ENCODE measurements at regions not wholly inside any gene's neighbourhood (a gene's known extent, or its start where the extent isn't known, plus 50 kb on each side); places are given as distances from the start of the nearest gene placed in this dataset.
A peak's percentile ranks its signal among the peaks of the same experiment; 100 is the strongest.

- no peaks in the 10 kb centered on the region for H3K36me3 ChIP-seq (ENCODE audit: control insufficient read depth in 2 of 2, extremely low read depth in 1 of 2, insufficient read depth in 2 of 2, low read length in 2 of 2)
- H3K79me2 ChIP-seq (ENCODE audit: control insufficient read depth, insufficient read depth, low read length) = no peaks in the 10 kb centered on the region
- peaks cover 0 to 4% of the 10 kb centered on the region in 2 experiments for H3K27me3 ChIP-seq (ENCODE audit: control insufficient read depth in 2 of 2, insufficient read depth in 2 of 2, low read length in 2 of 2)
- dilution Hi-C loops (cut with MboI; ENCODE audit: extremely low pct_ligation_motif_present, low sequenced_read_pairs) = no loop called here
- POLR2A ChIA-PET = interaction anchor here (0.8 to 1.4 kb wide), 3 partner anchors 21 to 104 kb away, joined by 3 to 8 read pairs (median 4); partner anchors contain the start of genes MRPS6 and SLC5A3
- FAIRE-seq (peak; percentile 94), DNase-seq (ENCODE audit: low read depth, low spot score) (no peak)
- H3K9me3 ChIP-seq (replicated peaks; ENCODE audit: control insufficient read depth, insufficient read depth, low read length) = no peaks in the 10 kb centered on the region
- no TSS peak for BruUV-seq (replicated peaks)
- H3K27ac ChIP-seq (ENCODE audit: insufficient read depth, low read depth, low read length) = peak overlapping the region; percentile 84
- H3K4me3 ChIP-seq (replicated peaks in 1 of 3; ENCODE audit: insufficient read depth in 1 of 3, low read depth in 1 of 3, low read length in 3 of 3) = peak overlapping the region in 1 of 3 experiments; percentile 16
- peak overlapping the region; percentile 65 for H3K4me2 ChIP-seq (ENCODE audit: insufficient read depth, low read length)
- no peaks in the 10 kb centered on the region for H3K9me1 ChIP-seq (replicated peaks; ENCODE audit: control insufficient read depth, extremely low read depth, insufficient read depth, low read length)
- intact Hi-C loops (cut with micrococcal nuclease) = loop anchor here (1.0 to 5.0 kb wide), 3 partner anchors 21 to 202 kb away; partner anchors contain the start of genes MRPS6 and SLC5A3
- H2AFZ ChIP-seq (ENCODE audit: low read depth, low read length) = no peak overlapping the region
- peaks cover 36% of the 10 kb centered on the region for H3K4me1 ChIP-seq (ENCODE audit: control insufficient read depth, extremely low read depth, insufficient read depth, low read length)
- TF ChIP-seq MYC (IDR thresholded peaks at IDR 0.05; ENCODE audit: low read depth, low read length) (no peak), POLR2AphosphoS5 (IDR thresholded peaks at IDR 0.05; ENCODE audit: insufficient read depth, low read depth, low read length) (peak; percentile 14), CTCF (IDR thresholded peaks at IDR 0.05; ENCODE audit: extremely low read depth in 1 of 2, insufficient read depth in 1 of 2, low read depth in 1 of 2, low read length in 2 of 2) (no peak), EZH2 (IDR thresholded peaks at IDR 0.05; ENCODE audit: borderline replicate concordance, low read depth, low read length, severe bottlenecking) (no peak), MAX (IDR thresholded peaks at IDR 0.05; ENCODE audit: insufficient read depth, insufficient read length) (no peak), GATA2 (IDR thresholded peaks at IDR 0.05; ENCODE audit: insufficient read depth, insufficient read length, low read depth, low read length) (no peak), POLR2A (IDR thresholded peaks at IDR 0.05; ENCODE audit: low read depth, low read length) (no peak), JUN (IDR thresholded peaks at IDR 0.05; ENCODE audit: borderline replicate concordance, insufficient read depth, insufficient read length, low read depth) (no peak)
- no peaks in the 10 kb centered on the region for H4K20me1 ChIP-seq (replicated peaks; ENCODE audit: control insufficient read depth, extremely low read depth, insufficient read depth, low read length)
- CTCF ChIA-PET = interaction anchor here (0.6 to 4.4 kb wide), 14 partner anchors 9 to 399 kb away, joined by 3 to 38 read pairs (median 4); partner anchors contain the start of genes MRPS6 and SLC5A3
- peak overlapping the region; percentile 10 for H3K9ac ChIP-seq (replicated peaks; ENCODE audit: extremely low read depth, insufficient read depth, low read length)
These were observed 53.4 kb upstream of the ATP5PO start for GRCh38 chr21:33968995-33969348.
